K562 (cell line): ENCODE measurements at regions not wholly inside any gene's neighbourhood (a gene's known extent, or its start where the extent isn't known, plus 50 kb on each side); places are given as distances from the start of the nearest gene placed in this dataset.

ENCODE experiments used
- GTF2A2 ChIP-seq: IDR thresholded peaks from 2 replicates; pipeline ENCODE4 v1.6.1; 2016; ENCODE audit warnings: mild to moderate bottlenecking, missing genetic modification characterization, missing compliant biosample characterization
- HDAC2 ChIP-seq: fragments of 450-650 bp; IDR thresholded peaks from 2 replicates; pipeline ENCODE4 v1.6.1; 2016; ENCODE audit warnings: mild to moderate bottlenecking
- HMG20B ChIP-seq: fragments of 250-450 bp; sonication (Bioruptor Pico); IDR thresholded peaks from 2 replicates; pipeline ENCODE4 v1.5.0; 2021; ENCODE audit warnings: mild to moderate bottlenecking
- HSF4 ChIP-seq: fragments of 250-450 bp; sonication (Bioruptor Pico); IDR thresholded peaks from 2 replicates; pipeline ENCODE4 v2.1.2; 2022; ENCODE audit warnings: mild to moderate bottlenecking, moderate library complexity, borderline replicate concordance
- KAT7 ChIP-seq: sonication (generic); formaldehyde crosslinking; IDR thresholded peaks from 2 replicates; pipeline ENCODE4 v1.8.0; 2022; ENCODE audit warnings: missing genetic modification reagents, mild to moderate bottlenecking, borderline replicate concordance
- MAFG ChIP-seq: fragments of 450-650 bp; conservative IDR thresholded peaks from 2 replicates; pipeline ENCODE4 v1.6.1; 2016; ENCODE audit warnings: missing genetic modification characterization, missing compliant biosample characterization
- MAFK ChIP-seq: IDR thresholded peaks from 2 replicates; pipeline ENCODE4 v1.6.1; 2011; ENCODE audit warnings: low read length, improper control_type of control experiment
- MCM3 ChIP-seq: fragments of 450-650 bp; IDR thresholded peaks from 2 replicates; pipeline ENCODE4 v1.6.1; 2016
- NR2F6 ChIP-seq: fragments of 450-650 bp; formaldehyde crosslinking; IDR thresholded peaks from 2 replicates; pipeline ENCODE4 v1.4.0; 2020; ENCODE audit warnings: mild to moderate bottlenecking
- NR4A1 ChIP-seq, 2 experiments: fragments of 250-450 bp in 1 of 2; fragments of 450-650 bp in 1 of 2; sonication (Bioruptor Pico) in 1 of 2; IDR thresholded peaks; 2 replicates each; pipeline versions ENCODE4 v1.4.0 to v1.6.1; 2016 to 2020; ENCODE audit warnings: mild to moderate bottlenecking in 2 of 2, missing compliant biosample characterization in 1 of 2, missing genetic modification characterization in 1 of 2, moderate library complexity in 1 of 2
- PCBP1 ChIP-seq: fragments of 200-400 bp; formaldehyde crosslinking; IDR thresholded peaks from 2 replicates; pipeline ENCODE4 v1.6.1; 2018; ENCODE audit warnings: mild to moderate bottlenecking, low read depth, low read length; ENCODE audit not compliant: poor library complexity, severe bottlenecking
- POLR2A ChIP-seq: fragments of 450-650 bp; conservative IDR thresholded peaks from 2 replicates; pipeline ENCODE4 v1.6.1; 2016
- PRMT5 ChIP-seq: sonication (generic); formaldehyde crosslinking; IDR thresholded peaks from 2 replicates; pipeline ENCODE4 v1.5.0; 2020; ENCODE audit warnings: missing genetic modification reagents
- PTBP1 ChIP-seq: fragments of 200-400 bp; formaldehyde crosslinking; IDR thresholded peaks from 2 replicates; pipeline ENCODE4 v1.6.1; 2017; ENCODE audit warnings: low read depth, low read length
- SIRT6 ChIP-seq: IDR thresholded peaks from one replicate; pipeline ENCODE4 v1.6.1; 2012; ENCODE audit warnings: low read depth, mild to moderate bottlenecking, control low read depth, inconsistent platforms, low read length, moderate library complexity
- SMC3 ChIP-seq: conservative IDR thresholded peaks from 2 replicates; pipeline ENCODE4 v1.6.1; 2011; ENCODE audit warnings: low read depth, low read length, improper control_type of control experiment; ENCODE audit not compliant: insufficient read depth
- STAT5B ChIP-seq: fragments of 250-450 bp; sonication (Bioruptor Pico); IDR thresholded peaks from 2 replicates; pipeline ENCODE4 v1.8.0; 2021; ENCODE audit warnings: mild to moderate bottlenecking, inconsistent platforms
- TCFL5 ChIP-seq: fragments of 250-450 bp; sonication (Bioruptor Pico); conservative IDR thresholded peaks from 2 replicates; pipeline ENCODE4 v1.6.1; 2021; ENCODE audit warnings: mild to moderate bottlenecking, moderate library complexity, matching md5 sums
- XRCC3 ChIP-seq: fragments of 450-650 bp; IDR thresholded peaks from 2 replicates; pipeline ENCODE4 v1.6.1; 2017; ENCODE audit warnings: mild to moderate bottlenecking, moderate library complexity
- ZBED1 ChIP-seq: IDR thresholded peaks from 2 replicates; pipeline ENCODE4 v1.6.1; 2014
- ZBTB7A ChIP-seq: IDR thresholded peaks from 2 replicates; pipeline ENCODE4 v1.6.1; 2011; ENCODE audit warnings: low read depth, mild to moderate bottlenecking, low read length, moderate library complexity, borderline replicate concordance; ENCODE audit not compliant: control insufficient read depth
- ZNF696 ChIP-seq: fragments of 250-450 bp; sonication (Bioruptor Pico); conservative IDR thresholded peaks from 2 replicates; pipeline ENCODE4 v1.4.0; 2020; ENCODE audit warnings: mild to moderate bottlenecking, moderate library complexity
- TF ChIP-seq, protein P1 (sequence below): fragments of 200-800 bp; sonication (Bioruptor generic); IDR thresholded peaks from 2 replicates; pipeline ENCODE4 v1.6.1; 2016; ENCODE audit warnings: missing genetic modification characterization, missing compliant biosample characterization
- TF ChIP-seq, protein P2 (sequence below): fragments of 250-450 bp; sonication (Bioruptor Pico); IDR thresholded peaks from 2 replicates; pipeline ENCODE4 v1.5.0; 2020; ENCODE audit warnings: mild to moderate bottlenecking, borderline replicate concordance

- TF ChIP-seq, protein P1, sequence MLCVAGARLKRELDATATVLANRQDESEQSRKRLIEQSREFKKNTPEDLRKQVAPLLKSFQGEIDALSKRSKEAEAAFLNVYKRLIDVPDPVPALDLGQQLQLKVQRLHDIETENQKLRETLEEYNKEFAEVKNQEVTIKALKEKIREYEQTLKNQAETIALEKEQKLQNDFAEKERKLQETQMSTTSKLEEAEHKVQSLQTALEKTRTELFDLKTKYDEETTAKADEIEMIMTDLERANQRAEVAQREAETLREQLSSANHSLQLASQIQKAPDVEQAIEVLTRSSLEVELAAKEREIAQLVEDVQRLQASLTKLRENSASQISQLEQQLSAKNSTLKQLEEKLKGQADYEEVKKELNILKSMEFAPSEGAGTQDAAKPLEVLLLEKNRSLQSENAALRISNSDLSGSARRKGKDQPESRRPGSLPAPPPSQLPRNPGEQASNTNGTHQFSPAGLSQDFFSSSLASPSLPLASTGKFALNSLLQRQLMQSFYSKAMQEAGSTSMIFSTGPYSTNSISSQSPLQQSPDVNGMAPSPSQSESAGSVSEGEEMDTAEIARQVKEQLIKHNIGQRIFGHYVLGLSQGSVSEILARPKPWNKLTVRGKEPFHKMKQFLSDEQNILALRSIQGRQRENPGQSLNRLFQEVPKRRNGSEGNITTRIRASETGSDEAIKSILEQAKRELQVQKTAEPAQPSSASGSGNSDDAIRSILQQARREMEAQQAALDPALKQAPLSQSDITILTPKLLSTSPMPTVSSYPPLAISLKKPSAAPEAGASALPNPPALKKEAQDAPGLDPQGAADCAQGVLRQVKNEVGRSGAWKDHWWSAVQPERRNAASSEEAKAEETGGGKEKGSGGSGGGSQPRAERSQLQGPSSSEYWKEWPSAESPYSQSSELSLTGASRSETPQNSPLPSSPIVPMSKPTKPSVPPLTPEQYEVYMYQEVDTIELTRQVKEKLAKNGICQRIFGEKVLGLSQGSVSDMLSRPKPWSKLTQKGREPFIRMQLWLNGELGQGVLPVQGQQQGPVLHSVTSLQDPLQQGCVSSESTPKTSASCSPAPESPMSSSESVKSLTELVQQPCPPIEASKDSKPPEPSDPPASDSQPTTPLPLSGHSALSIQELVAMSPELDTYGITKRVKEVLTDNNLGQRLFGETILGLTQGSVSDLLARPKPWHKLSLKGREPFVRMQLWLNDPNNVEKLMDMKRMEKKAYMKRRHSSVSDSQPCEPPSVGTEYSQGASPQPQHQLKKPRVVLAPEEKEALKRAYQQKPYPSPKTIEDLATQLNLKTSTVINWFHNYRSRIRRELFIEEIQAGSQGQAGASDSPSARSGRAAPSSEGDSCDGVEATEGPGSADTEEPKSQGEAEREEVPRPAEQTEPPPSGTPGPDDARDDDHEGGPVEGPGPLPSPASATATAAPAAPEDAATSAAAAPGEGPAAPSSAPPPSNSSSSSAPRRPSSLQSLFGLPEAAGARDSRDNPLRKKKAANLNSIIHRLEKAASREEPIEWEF (CRISPR knock-in tag), result no peak
- TF ChIP-seq NR2F6 (CRISPR knock-in tag) (no peak), MCM3 (no peak), MAFG (tag) (peak; percentile 6; the same call in 1 of the 2 replicates), NR4A1 (CRISPR knock-in tag; IDR thresholded peaks at IDR 0.05) (no peak), NR4A1 (tag; IDR thresholded peaks at IDR 0.05) (no peak), GTF2A2 (tag) (no peak), PCBP1 (no peak), HMG20B (no peak), HSF4 (CRISPR knock-in tag) (no peak), XRCC3 (no peak), ZNF696 (CRISPR knock-in tag) (no peak), SIRT6 (no peak), SMC3 (peak; percentile 91), HDAC2 (no peak), STAT5B (CRISPR knock-in tag) (no peak), TCFL5 (CRISPR knock-in tag) (no peak), PRMT5 (CRISPR knock-in tag) (no peak), PTBP1 (no peak), KAT7 (CRISPR knock-in tag) (no peak), ZBTB7A (peak; percentile 86), POLR2A (no peak), MAFK (no peak), ZBED1 (no peak)
- TF ChIP-seq, protein P2, sequence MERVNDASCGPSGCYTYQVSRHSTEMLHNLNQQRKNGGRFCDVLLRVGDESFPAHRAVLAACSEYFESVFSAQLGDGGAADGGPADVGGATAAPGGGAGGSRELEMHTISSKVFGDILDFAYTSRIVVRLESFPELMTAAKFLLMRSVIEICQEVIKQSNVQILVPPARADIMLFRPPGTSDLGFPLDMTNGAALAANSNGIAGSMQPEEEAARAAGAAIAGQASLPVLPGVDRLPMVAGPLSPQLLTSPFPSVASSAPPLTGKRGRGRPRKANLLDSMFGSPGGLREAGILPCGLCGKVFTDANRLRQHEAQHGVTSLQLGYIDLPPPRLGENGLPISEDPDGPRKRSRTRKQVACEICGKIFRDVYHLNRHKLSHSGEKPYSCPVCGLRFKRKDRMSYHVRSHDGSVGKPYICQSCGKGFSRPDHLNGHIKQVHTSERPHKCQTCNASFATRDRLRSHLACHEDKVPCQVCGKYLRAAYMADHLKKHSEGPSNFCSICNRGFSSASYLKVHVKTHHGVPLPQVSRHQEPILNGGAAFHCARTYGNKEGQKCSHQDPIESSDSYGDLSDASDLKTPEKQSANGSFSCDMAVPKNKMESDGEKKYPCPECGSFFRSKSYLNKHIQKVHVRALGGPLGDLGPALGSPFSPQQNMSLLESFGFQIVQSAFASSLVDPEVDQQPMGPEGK (CRISPR knock-in tag), result no peak
These were observed 52.0 kb upstream of the THY1 start (continued) for GRCh38 chr11:119474682-119475596.
